Erythroblast (primary cell): ENCODE measurements at regions not wholly inside any gene's neighbourhood (a gene's known extent, or its start where the extent isn't known, plus 50 kb on each side); places are given as distances from the start of the nearest gene placed in this dataset.

ENCODE experiments used
- GATA1 ChIP-seq: IDR thresholded peaks from 2 replicates; pipeline ENCODE4 v1.6.1; 2011; ENCODE audit warnings: low read depth, mild to moderate bottlenecking, control low read depth, low read length, moderate library complexity
- POLR2A ChIP-seq: IDR thresholded peaks from 2 replicates; pipeline ENCODE4 v1.6.1; 2011; ENCODE audit warnings: mild to moderate bottlenecking, low read length

GRCh38 chr9:104264431-104264830 is 170.3 kb downstream of the SMC2 start:
- TF ChIP-seq POLR2A (no peak), GATA1 (no peak)
